ENCODE measurements at regions not wholly inside any gene's neighbourhood (a gene's known extent, or its start where the extent isn't known, plus 50 kb on each side); places are given as distances from the start of the nearest gene placed in this dataset.

DNA sequence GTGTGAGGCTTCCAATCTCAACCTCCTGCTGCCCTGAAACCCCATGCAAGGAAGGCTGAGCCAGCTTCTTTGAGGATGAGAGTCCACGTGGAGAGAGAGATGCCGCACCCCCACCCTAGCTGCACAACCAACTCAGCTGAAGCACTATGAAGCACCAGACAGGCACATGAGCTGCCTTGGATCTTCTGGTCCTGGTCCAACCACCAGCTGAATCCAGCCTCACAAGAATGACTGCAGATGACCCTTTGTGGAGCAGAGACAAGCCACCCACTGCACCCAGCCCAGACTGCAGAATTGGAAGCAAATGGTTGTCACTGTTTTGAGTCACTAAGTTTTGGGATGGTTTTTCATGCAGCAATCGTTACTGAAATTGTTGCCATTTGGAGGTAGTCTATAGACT is 149.6 kb upstream of the SYT13 start:
- no peak for DNase-seq

DNA sequence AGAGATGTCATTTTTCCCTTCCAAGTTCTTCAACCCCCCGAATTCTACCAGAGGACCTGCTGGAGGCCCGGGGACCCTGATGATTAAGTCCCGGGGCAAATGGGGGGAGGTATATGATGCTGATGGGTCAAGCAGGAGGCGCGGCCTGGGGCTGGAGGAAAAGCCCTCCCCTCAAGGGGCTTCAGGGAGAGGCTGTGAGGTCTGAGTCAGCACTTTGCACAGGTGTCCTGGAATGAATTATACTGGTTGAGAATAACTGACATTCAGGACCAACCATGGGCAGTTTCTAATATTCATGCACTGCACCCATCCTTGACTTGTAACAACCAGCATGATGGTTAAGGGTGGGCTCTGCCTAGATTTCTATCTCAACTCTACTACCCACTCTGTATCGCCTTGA is 146.8 kb upstream of the SYT13 start:
- no peak for DNase-seq

DNA sequence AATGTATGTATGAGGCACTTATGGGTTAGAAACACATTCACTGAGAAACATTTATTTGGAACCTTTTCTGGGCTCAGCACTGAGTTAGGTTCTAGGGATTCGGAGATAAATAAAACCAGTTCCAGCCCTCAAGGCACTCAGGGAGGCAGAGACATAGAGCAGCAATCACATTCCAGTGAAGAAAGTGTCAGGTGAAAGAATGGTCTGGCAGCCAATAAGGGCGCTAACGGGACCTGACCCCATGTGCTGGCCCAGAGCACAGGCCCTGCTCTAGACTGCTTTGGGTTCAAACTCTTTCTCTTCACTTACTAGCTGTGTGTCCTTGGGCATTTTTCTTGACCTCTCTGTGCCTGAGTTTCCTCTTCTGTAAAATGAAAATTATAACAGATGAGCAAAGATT is 146.0 kb upstream of the SYT13 start:
- no peak for DNase-seq

DNA sequence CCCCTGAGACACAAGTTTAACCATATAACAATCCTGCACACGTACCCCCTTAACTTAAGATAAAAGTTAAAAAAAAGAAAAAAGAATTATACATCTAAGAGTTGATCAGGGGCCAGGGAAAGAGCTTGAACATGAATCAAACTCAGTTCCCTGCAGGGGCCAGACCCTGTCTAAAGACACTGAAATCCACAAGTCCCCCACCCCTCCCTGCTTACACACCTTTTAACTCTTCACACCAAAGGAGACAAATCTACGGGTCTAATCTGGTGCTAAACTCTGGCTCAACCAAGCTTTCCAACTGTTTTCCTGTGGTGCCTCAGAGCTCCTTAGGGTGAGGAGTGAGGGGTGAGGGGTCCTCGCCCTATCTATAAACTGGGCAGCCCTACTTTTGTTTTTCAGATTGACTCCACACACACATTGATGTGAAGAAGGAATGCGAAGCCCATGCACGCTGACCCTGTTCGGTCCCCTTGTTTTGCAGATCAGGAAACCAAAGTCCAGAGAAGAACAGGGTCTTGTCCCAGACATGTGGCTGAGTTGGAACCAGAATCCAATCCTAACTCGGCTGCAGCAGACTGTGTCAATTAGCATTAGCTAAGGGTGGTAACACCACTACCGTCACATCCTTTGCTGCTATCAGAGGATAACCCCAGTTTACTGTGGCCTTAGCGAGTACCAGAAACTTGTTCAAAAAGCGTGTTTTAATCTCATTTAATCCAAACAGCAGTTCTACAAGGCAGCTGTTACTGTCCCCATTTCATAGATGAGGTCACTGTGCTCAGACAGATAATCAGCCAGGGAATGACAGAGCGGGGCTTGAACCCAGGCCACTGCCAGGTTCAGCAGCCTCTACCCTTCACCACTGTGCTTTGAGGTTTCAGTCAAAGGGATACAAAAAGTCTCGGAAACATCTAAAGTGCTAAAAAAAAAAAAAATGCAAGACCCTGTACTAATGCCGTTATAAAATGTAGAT is 145.2 kb upstream of the SYT13 start:
- no peak for DNase-seq

DNA sequence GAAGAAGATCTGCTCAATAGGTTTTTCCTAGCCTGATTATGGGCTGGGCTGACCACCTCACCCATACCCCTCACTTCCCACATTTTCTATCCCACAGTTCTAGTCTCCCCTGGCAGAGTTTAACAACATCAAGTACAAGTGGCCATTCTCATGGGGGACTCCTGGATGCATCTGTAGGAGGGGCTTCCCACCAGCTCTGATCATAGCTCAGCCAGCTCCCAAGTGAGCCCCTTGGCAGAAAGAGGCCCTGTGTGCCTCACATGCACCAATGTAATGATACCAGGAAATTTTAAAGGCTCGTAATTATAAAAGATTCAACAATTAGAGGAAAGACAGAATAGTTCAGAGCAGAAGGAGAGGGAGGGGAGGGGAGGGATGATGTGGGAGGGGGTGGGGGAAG is 144.2 kb upstream of the SYT13 start:
- no peak for DNase-seq

GRCh38 chr11:45429719-45430118 is 143.6 kb upstream of the SYT13 start:
- no peak for DNase-seq

GRCh38 chr11:45428541-45429230 is 142.5 kb upstream of the SYT13 start:
- DNase-seq: no peak

GRCh38 chr11:45428116-45428515 is 142.0 kb upstream of the SYT13 start:
- no peak for DNase-seq

DNA sequence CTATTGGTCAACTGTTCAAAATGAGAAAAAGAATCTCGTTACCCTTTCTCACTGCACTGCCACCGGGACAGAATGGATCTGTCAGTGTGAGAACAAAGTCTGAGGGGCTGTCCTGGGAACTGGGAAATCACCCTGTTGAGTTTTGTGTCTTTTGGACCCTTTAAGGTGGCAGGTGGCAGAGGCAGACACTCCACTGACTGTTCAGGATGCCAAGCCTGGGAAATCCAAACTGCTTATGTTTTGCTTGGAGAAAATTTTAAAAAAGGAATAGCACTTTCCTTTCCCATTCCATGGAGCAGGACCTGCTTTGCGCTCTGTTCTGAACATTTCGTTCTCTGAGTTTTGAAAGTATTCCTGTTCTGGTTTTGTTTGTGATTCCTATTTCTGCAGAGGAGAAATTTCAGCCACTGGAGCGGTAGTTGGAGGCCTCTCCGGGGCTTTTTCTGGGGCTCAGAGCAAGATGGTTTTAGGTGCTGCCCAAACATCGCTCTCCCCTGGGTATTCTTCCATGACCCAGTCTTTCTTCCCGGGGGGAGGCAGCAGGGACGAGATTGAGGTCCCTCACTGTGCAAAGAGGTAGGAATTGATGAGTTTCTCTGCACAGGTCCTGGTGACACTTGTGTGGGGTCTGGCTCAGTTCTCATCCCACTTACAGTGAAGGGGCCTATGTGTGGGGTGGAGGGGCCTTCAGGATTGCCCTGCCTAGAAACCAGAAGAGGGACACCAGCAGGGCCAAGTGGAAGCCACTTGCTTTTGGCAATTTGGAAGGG is 138.5 kb upstream of the SYT13 start:
- no peak for DNase-seq

GRCh38 chr11:45423475-45424120 is 137.5 kb upstream of the SYT13 start:
- no peak for DNase-seq

GRCh38 chr11:45423036-45423435 is 136.9 kb upstream of the SYT13 start:
- no peak for DNase-seq

DNA sequence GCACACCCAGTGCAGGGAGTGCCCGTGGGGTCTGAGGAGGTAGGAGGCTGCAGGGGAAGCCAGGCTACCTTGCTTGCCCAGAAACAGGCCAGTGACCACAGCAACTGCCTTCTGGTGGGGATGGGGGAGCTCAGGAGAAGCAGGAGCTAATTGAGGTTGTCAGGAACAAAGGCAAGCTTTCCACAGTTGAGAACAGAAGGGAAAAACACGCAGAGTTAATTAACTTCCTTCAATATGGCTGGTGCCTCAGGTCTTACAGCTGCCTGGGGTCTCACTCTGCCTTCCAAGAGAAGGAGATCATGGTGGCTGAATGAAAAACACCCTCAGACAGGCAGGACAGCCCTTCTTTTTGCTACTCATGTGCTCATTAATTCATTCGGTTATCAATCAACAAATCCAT is 127.9 kb upstream of the SYT13 start:
- no peak for DNase-seq

DNA sequence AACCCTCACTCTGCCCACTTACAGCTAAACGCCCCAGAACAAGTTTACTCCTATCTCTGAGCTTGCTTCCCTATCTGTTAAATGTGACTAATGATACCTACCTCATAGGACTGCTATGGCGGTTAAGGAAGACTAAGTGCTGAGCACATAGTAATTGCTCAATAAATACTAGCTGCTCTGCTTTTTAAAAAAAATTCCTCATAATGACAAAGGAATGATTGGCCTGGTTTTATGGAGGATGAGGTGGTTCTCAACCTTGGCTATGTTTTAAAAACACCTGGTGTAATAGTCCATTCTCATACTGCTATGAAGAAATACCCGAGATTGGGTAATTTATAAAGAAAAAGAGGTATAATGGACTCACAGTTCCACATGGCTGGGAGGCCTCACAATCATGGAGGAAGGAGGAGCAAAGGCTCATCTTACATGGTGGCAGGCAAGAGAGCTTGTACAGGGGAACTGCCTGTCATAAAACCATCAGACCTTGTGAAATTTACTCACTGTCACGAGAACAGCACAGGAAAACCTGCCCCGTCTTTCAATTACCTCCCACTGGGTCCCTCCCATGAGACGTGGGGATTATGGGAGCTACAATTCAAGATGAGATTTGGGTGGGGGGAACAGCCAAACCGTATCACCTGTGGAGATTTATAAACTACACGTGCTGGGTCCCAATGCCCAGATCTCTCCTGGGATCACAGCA is 127.2 kb upstream of the SYT13 start:
- no peak for DNase-seq

DNA sequence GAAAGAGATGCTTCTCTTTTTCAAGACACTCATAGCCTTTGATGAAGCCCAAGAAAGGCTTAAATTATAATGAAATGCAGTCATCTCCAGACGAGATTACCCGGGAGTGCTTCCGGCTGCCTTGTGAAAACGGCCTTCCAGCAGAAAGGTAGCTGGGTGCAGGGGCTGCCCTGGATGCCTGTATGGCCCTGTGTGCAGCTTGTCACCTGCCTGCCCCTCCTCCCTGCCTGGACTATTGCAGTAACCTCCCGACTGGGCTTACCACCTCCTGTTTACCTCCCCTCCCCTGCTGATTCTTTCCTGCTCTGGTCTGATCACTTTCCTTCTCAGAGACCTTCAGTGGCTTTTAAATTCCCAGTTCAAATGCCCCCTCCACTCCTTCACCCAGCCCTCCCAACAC is 126.4 kb upstream of the SYT13 start:
- DNase-seq: no peak

- no peak for DNase-seq
These were observed 125.9 kb upstream of the SYT13 start for GRCh38 chr11:45412051-45412471.

DNA sequence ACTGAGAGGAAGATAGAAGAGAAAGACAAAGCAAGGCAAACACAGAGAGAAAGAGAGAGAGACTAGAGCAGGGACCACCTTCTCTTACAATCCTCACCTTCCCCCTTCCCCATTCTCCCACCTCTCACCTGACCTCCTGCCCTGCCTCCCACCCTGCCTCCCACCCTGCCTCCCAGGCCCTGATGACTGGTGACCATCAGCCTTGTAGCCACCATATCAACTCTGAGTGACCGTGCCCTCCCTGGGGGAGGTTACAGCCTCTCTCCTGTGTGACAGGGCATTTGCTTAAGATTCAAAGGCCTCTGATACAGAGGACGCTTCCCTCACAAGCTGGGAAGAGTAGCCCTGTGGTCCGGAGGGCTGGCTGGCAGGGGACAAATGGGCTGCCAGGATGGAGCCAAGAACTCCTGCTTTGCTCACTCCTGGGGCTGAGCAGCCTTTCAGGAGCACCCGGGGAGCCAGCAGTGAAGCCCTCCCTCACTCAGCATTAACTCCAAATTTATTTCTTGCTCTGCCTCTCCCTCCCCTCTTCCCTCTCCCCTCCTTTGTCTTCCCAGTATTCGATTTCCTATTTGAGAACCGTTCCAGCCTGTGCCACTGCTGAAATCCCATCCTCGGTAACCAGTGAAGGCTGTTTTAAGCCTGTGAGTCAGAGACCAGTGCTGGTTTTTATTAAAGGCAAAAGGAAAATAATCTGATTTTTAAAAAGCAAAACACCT is 125.2 kb upstream of the SYT13 start:
- DNase-seq: no peak

DNA sequence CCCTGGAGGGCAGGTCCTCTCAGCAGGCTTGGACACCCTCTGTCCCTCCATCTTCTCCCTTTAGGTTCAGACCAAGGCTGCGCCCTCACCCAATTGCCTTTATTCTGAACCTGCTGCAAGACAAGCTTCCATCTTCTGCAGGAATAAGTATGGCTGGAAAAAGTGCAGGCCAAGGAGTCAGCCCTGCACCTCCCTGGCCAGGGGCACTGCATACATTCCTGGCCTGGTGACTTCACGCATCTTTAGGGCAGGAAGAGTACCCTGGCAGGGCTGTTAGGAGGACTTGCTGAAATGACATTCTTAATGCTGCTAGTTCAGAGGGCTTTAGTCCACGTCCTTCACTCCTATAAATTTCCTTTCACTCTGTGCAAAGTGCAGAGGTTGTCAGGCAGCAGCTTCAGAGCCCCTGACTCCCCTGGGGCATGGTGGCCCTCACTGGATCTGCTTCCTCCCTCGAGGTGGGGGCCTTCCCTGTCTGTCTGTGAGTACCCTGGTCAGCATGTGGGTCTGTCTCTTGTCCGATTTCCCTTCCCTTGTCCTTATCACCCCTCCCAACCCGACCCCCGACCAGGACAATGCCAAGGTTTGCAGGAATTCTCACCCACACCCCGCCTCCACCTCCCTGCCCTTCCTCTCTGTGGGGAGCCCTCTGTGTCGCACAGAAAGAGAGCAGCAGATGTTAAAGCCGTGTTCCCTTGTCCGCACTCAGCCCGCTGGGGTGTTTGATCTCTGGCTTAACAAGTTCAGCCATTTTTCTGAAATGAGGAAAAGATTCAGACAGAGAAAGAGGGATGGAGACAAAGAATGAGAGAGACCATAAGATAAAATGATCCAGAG is 124.5 kb upstream of the SYT13 start:
- no peak for DNase-seq

- DNase-seq: no peak
These were observed 123.4 kb upstream of the SYT13 start for GRCh38 chr11:45409587-45409986.

DNA sequence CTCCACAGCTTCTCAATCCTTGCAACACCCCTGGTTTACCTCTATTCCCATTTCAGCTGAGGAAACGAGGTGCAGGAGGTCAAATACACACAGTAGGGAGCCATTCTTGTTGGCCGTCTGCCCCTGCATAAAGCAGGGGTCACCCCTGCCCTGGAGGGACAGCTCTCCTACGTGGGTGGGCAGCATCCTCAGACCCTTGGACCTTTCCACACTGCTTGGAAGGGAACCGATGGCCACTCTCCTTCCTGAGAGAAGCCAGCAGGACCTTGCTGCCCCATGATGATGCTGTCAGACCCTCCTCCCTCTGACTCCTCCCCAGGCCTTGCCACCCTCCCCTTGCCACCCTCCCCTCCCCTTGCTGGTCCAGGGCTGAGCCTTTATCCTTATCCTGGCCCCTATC is 121.1 kb upstream of the SYT13 start:
- no peak for DNase-seq

DNA sequence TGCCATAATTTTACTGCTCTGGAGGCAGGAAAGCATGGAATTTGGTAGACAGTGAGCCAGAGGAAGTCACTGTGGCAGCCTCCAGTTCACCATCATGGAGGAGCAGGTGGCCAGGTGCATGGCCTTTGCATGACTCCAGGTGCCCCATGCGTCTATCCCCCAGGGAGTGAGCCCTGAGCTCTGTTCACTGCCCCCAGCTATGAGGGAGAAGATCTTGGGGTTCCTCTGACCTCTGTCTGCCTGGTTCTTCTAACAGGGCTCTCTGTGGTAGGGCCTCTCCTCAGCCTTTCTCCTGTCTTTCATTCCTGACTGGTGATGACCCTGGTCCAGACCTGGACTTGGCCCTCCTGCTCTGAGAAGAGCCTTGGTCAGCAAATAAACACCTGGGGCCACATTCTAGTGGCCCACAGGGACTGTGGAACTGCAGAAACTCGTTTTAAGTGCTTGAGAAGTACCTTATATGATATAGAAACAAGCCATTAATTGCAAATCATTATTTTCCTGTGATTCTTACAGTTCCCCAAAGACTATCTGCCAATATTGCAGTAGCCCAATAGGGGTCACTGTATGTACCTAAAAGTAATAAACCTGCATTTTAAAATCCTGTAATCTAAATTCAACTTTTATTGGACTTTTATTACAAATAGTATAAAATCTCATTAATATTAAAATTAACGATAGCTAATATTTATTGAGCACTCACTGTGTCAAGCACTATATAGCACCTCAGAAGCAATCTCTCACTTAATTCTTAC is 120.0 kb upstream of the SYT13 start:
- no peak for DNase-seq
